ENCODE measurements at regions not wholly inside any gene's neighbourhood (a gene's known extent, or its start where the extent isn't known, plus 50 kb on each side); places are given as distances from the start of the nearest gene placed in this dataset.

GRCh38 chr14:22315336-22315735 lies 273.7 kb downstream of the DAD1 start:
- Mint-ChIP-seq H3K4me3 (ENCODE audit: unreplicated experiment) (no peak overlapping the region), H3K27ac (ENCODE audit: unreplicated experiment) (no peak overlapping the region), H3K27me3 (ENCODE audit: unreplicated experiment) (no peaks in the 10 kb centered on the region), H3K4me1 (ENCODE audit: unreplicated experiment) (no peaks in the 10 kb centered on the region), H3K9me3 (ENCODE audit: unreplicated experiment) (no peaks in the 10 kb centered on the region), H3K36me3 (ENCODE audit: low read depth, unreplicated experiment) (no peaks in the 10 kb centered on the region)
- no peak for DNase-seq (ENCODE audit: low spot score)
- no peak for TF ChIP-seq CTCF (IDR thresholded peaks at IDR 0.05; ENCODE audit: unreplicated experiment)

- peak; percentile 49 for DNase-seq (ENCODE audit: low spot score)
- peak overlapping the region; percentile 71 for H3K27ac Mint-ChIP-seq (ENCODE audit: unreplicated experiment)
Measured at GRCh38 chr14:22314183-22314820, 274.7 kb downstream of the DAD1 start.

GRCh38 chr14:22313172-22313801 lies 275.7 kb downstream of the DAD1 start:
- Mint-ChIP-seq H3K27ac (ENCODE audit: unreplicated experiment) (no peak overlapping the region), H3K4me1 (ENCODE audit: unreplicated experiment) (no peaks in the 10 kb centered on the region), H3K9me3 (ENCODE audit: unreplicated experiment) (no peaks in the 10 kb centered on the region)

More at GRCh38 chr14:22314183-22314820, 274.7 kb downstream of the DAD1 start:
- Mint-ChIP-seq H3K4me3 (ENCODE audit: unreplicated experiment) (no peak overlapping the region), H3K36me3 (ENCODE audit: low read depth, unreplicated experiment) (no peaks in the 10 kb centered on the region), H3K4me1 (ENCODE audit: unreplicated experiment) (no peaks in the 10 kb centered on the region), H3K27me3 (ENCODE audit: unreplicated experiment) (no peaks in the 10 kb centered on the region), H3K9me3 (ENCODE audit: unreplicated experiment) (no peaks in the 10 kb centered on the region)
- peak; percentile 84 for TF ChIP-seq CTCF (IDR thresholded peaks at IDR 0.05; ENCODE audit: unreplicated experiment)

GRCh38 chr14:22311636-22312035 lies 277.4 kb downstream of the DAD1 start:
- Mint-ChIP-seq H3K27ac (ENCODE audit: unreplicated experiment) (no peak overlapping the region), H3K36me3 (ENCODE audit: low read depth, unreplicated experiment) (no peaks in the 10 kb centered on the region), H3K4me1 (ENCODE audit: unreplicated experiment) (no peaks in the 10 kb centered on the region), H3K4me3 (ENCODE audit: unreplicated experiment) (no peak overlapping the region), H3K27me3 (ENCODE audit: unreplicated experiment) (no peaks in the 10 kb centered on the region), H3K9me3 (ENCODE audit: unreplicated experiment) (no peaks in the 10 kb centered on the region)
- no peak for TF ChIP-seq CTCF (IDR thresholded peaks at IDR 0.05; ENCODE audit: unreplicated experiment)
- DNase-seq (ENCODE audit: low spot score), result no peak

More at GRCh38 chr14:22313172-22313801, 275.7 kb downstream of the DAD1 start:
- TF ChIP-seq CTCF (IDR thresholded peaks at IDR 0.05; ENCODE audit: unreplicated experiment), result no peak
- no peak overlapping the region for H3K4me3 Mint-ChIP-seq (ENCODE audit: unreplicated experiment)
- H3K36me3 Mint-ChIP-seq (ENCODE audit: low read depth, unreplicated experiment), result no peaks in the 10 kb centered on the region
- no peaks in the 10 kb centered on the region for H3K27me3 Mint-ChIP-seq (ENCODE audit: unreplicated experiment)
- no peak for DNase-seq (ENCODE audit: low spot score)

- H3K9me3 Mint-ChIP-seq (ENCODE audit: unreplicated experiment), result no peaks in the 10 kb centered on the region
- H3K4me3 Mint-ChIP-seq (ENCODE audit: unreplicated experiment), result no peak overlapping the region
- TF ChIP-seq CTCF (IDR thresholded peaks at IDR 0.05; ENCODE audit: unreplicated experiment), result no peak
- H3K36me3 Mint-ChIP-seq (ENCODE audit: low read depth, unreplicated experiment), result no peaks in the 10 kb centered on the region
- H3K27me3 Mint-ChIP-seq (ENCODE audit: unreplicated experiment), result no peaks in the 10 kb centered on the region
- no peak for DNase-seq (ENCODE audit: low spot score)
- H3K27ac Mint-ChIP-seq (ENCODE audit: unreplicated experiment), result no peak overlapping the region
- H3K4me1 Mint-ChIP-seq (ENCODE audit: unreplicated experiment), result no peaks in the 10 kb centered on the region
Measured at GRCh38 chr14:22305607-22306006, 283.4 kb downstream of the DAD1 start.
